Activated naive CD8-positive, alpha-beta T cell (primary cell): ENCODE measurements at regions not wholly inside any gene's neighbourhood (a gene's known extent, or its start where the extent isn't known, plus 50 kb on each side); places are given as distances from the start of the nearest gene placed in this dataset.

Experiments used
- H3K27ac Mint-ChIP-seq: one replicate; pipeline ENCODE4 v1.8.0; 2021; ENCODE audit warnings: mixed read lengths
- H3K27me3 Mint-ChIP-seq: one replicate; pipeline ENCODE4 v1.8.0; 2021; ENCODE audit warnings: mixed read lengths
- H3K36me3 Mint-ChIP-seq: one replicate; pipeline ENCODE4 v1.8.0; 2021; ENCODE audit warnings: mixed read lengths
- H3K4me1 Mint-ChIP-seq: one replicate; pipeline ENCODE4 v1.8.0; 2021; ENCODE audit warnings: low read depth, mixed read lengths
- H3K4me3 Mint-ChIP-seq: one replicate; pipeline ENCODE4 v1.8.0; 2021; ENCODE audit warnings: mild to moderate bottlenecking, mixed read lengths
- H3K9me3 Mint-ChIP-seq: one replicate; pipeline ENCODE4 v1.8.0; 2021; ENCODE audit warnings: low read depth, mixed read lengths

DNA sequence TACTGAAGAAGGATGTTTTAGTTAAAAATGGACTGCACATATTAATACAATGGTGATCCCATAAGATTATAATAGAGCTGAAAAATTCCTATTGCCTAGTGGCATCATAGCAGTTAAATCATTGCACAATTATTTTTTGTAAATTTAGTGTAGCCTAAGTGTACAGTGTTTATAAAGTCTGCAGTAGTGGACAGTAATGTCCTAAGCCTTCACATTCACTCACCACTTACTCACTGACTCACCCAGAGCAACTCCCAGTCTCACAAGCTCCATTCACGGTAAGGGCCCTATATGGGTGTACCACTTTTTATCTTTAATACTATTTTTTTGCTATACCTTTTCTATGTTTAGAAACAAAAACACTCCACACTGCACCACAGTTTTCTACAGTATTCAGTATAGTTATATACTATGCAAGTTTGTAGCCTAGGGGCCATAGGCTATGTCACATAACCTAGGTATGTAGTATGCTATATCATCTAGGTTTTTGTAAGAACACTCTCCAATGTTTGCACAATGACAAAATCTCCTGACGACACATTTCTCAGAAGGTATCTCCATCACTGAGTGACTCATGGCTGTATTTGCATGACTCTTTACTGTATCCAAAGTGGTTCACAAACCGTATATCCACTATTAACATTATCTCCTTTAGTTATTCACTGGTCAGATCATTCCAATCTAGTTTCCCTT, 536.0 kb downstream of the KLF12 start:
- Mint-ChIP-seq H3K4me1 (peaks cover 12% of the 10 kb centered on the region), H3K27me3 (no peaks in the 10 kb centered on the region), H3K36me3 (no peaks in the 10 kb centered on the region), H3K9me3 (no peaks in the 10 kb centered on the region), H3K27ac (no peak overlapping the region), H3K4me3 (no peak overlapping the region)

DNA sequence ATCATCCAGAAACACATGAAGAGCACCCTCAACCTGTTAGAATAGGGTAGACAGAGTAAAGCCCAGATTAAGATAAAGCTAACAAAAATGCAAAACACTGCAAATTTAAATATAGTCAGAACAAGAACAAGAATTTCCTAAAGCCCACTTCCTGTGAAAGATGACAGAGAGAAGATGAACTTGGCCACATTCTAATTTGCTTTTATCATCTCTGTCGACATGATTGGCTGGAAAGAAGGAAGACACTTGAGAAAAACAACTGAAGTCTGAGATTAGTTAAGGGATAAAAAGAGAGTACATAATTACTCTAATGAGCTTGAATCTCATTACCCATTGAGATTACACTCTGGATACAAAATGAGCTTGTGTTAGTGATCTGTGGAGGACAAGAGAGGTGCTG, 537.6 kb downstream of the KLF5 start:
- no peaks in the 10 kb centered on the region for H3K36me3 Mint-ChIP-seq

DNA sequence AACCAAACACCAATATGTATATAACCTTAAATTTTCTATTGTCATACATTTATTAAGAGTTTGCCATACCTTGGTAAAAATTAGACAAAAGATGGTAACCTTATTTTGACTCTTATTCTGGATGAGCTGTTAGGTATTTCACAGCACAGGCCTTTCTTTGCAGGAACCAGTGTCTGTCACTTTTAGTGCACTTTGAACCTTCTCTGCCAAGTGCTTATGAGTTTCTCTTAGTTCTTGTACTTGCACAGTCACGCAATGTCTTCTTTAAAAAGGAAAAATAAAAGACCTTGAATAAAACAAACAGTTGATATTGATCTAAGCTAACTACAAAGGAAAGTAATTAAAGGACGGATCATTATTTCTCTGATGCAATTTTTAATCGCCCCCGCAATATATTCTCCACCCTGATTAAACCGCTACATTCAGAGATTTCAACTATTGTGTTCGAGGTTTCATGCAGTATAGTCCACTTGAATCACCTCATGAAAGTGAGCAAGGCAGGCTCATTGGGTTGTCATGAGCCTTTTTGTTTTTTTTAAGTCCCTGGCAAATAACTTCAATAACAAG, 534.5 kb downstream of the KLF5 start:
- Mint-ChIP-seq H3K4me1 (peaks cover 12% of the 10 kb centered on the region), H3K9me3 (no peaks in the 10 kb centered on the region), H3K4me3 (no peak overlapping the region), H3K27ac (no peak overlapping the region), H3K36me3 (no peaks in the 10 kb centered on the region), H3K27me3 (no peaks in the 10 kb centered on the region)

More for the DNA sequence above, 537.6 kb downstream of the KLF5 start:
- Mint-ChIP-seq H3K27me3 (no peaks in the 10 kb centered on the region), H3K4me3 (no peak overlapping the region), H3K27ac (peak overlapping the region; percentile 47), H3K4me1 (peaks cover 12% of the 10 kb centered on the region), H3K9me3 (no peaks in the 10 kb centered on the region)

DNA sequence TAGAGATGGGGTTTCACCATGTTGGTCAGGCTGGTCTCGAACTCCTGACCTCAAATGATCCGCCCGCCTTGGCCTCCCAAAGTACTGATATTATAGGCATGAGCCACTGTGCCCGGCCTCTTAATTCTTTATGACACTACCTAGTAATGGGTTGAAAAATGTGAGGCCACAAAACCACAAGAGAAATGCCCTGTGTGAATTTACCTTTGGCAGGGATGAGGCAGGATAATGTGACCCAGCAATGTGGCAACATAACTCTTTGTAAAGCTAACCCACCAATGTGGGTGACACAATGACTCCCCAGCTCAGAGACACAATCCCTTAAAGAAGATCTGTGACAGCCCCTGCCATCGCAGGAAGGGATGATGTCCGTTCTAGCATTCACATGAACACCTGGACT, 533.1 kb downstream of the KLF5 start:
- Mint-ChIP-seq H3K36me3 (no peaks in the 10 kb centered on the region), H3K4me1 (peaks cover 9% of the 10 kb centered on the region), H3K27me3 (no peaks in the 10 kb centered on the region), H3K27ac (no peak overlapping the region), H3K9me3 (no peaks in the 10 kb centered on the region), H3K4me3 (no peak overlapping the region)

DNA sequence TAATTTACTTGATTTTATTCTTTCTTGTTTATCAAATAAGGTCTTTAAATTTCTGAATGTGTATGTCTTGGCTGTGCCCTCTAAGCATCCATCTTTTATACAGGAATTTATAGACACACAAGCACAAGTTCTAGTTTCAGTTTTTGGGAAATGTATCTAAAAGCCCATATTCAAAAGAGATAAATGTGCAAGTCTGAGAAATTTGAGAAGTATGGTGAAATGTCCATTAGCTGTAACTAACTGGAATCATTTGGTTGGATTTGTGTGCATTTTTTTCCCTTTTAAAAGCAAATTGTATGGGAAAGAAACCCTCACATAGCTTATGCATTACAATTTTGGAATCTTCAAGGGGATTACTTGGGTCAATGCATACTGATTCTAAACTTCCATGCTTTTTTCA, 532.0 kb downstream of the KLF5 start:
- H3K4me1 Mint-ChIP-seq = peaks cover 1% of the 10 kb centered on the region
- no peaks in the 10 kb centered on the region for H3K36me3 Mint-ChIP-seq
- H3K27me3 Mint-ChIP-seq = no peaks in the 10 kb centered on the region
- H3K4me3 Mint-ChIP-seq = no peak overlapping the region
- H3K27ac Mint-ChIP-seq = no peak overlapping the region
- H3K9me3 Mint-ChIP-seq = peaks cover 4% of the 10 kb centered on the region

DNA sequence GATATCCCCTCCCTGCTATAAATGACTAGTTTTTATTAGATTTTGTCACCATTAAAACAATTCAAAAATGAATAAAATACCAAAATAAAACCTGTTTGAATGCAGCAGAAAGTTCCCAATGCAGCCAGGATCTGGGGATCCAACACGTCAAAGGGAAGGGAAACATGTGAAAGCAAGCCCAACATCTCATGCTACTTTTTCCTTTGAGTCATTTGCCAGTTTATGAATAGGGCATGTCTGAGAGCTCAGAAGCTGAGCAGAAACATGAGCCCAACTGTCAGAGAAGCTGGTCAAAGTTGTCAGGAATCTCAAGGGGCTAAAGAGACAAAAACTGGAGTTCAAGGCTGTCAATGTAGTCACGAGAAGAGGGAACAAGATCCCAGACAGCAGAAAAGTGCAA, 526.4 kb downstream of the KLF5 start:
- Mint-ChIP-seq H3K4me1 (no peaks in the 10 kb centered on the region), H3K36me3 (peaks cover 2% of the 10 kb centered on the region), H3K9me3 (peaks cover 7% of the 10 kb centered on the region), H3K27ac (no peak overlapping the region), H3K27me3 (no peaks in the 10 kb centered on the region), H3K4me3 (no peak overlapping the region)

DNA sequence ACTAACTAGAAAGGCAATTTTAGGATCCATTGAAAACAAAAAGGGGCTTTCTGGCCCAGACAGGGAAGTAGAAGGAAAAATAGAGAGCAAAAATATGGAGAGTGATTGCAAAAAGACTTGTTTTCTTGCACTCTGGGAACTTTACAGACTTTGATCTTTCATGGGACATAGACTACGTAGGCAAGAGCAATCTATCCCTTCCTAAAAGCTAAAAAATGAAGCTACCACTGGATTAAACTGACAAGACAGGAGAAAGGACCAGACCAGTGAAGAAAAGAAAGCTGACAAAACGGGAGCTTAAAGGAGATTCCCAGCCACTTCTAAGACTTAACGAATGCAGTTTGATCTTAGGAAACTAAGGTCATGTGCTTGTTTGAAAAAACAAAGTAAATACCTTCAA, 524.5 kb downstream of the KLF5 start:
- peaks cover 2% of the 10 kb centered on the region for H3K36me3 Mint-ChIP-seq

DNA sequence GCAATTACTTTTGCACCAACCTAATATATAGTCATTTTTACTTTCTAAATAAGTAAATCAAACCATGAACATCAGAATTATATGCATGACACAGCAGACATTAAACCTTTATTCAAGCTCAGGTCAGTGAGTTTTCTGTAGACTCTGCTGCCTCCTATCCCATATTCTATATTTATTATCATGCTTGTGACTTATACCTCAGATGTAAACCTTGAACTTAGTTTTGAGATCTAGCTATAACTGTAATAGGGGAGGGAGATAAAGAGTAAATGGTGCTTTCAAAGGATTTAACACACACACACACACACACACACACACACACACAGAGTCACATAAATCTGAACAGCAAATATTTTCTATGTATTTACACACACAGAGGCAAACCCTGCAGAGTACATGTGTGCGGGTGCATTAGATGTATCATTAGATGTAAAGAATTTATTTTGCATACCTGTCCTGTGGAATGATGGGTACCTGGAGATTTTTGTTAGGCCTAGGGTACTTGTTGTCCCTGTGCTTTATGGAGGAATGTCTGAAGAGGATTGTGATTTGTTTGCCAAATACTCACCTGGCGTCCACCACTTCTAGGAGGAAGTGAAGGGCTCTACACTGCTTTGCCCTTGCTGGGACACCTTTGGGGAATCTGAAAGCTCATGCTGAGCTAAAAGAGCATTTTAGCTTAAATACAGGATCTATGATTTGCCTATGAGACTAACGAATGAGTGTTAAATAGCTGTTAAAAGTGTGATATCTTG, 521.9 kb downstream of the KLF5 start:
- Mint-ChIP-seq H3K27ac (no peak overlapping the region), H3K27me3 (no peaks in the 10 kb centered on the region), H3K4me3 (no peak overlapping the region), H3K4me1 (no peaks in the 10 kb centered on the region), H3K9me3 (peaks cover 3% of the 10 kb centered on the region), H3K36me3 (peaks cover 2% of the 10 kb centered on the region)

More for the DNA sequence above, 524.5 kb downstream of the KLF5 start:
- no peak overlapping the region for H3K27ac Mint-ChIP-seq
- no peaks in the 10 kb centered on the region for H3K4me1 Mint-ChIP-seq
- peaks cover 7% of the 10 kb centered on the region for H3K9me3 Mint-ChIP-seq
- no peak overlapping the region for H3K4me3 Mint-ChIP-seq
- H3K27me3 Mint-ChIP-seq = no peaks in the 10 kb centered on the region

DNA sequence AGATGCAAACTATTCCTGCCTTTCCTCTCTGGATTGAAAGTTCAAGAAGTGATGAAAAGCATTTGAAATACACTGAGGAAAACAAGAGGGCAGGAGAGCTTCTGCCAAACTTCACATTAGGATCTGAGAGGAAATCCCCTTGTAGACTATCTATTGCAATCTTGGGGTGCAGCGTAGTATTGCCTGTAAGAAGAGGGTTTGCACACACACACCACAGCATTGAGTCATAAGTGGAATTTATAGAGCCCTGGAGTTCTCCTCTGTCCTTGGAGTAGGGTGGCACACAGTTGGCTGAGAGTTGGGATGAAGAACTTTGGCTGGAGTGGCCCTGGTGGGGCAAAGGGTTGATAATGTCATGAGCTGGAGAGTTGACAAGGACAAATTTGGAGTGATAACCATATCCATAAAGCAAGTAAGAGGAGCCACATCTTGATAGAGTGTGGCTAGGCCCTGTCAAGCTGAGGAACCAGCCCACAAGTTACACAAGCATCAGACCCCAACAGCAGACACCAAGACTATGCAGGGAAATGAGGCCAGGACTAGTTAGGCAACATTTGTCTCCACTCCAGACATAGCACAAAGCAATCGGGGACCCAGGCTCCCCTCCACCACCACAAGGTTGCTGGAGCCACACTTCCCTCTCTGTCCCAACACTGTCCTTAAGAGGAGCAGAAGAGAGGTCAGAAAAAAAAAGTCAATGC, 520.9 kb downstream of the KLF5 start:
- H3K36me3 Mint-ChIP-seq = peaks cover under 1% of the 10 kb centered on the region
- no peaks in the 10 kb centered on the region for H3K27me3 Mint-ChIP-seq
- no peak overlapping the region for H3K4me3 Mint-ChIP-seq
- peaks cover under 1% of the 10 kb centered on the region for H3K9me3 Mint-ChIP-seq
- H3K27ac Mint-ChIP-seq = no peak overlapping the region
- no peaks in the 10 kb centered on the region for H3K4me1 Mint-ChIP-seq

DNA sequence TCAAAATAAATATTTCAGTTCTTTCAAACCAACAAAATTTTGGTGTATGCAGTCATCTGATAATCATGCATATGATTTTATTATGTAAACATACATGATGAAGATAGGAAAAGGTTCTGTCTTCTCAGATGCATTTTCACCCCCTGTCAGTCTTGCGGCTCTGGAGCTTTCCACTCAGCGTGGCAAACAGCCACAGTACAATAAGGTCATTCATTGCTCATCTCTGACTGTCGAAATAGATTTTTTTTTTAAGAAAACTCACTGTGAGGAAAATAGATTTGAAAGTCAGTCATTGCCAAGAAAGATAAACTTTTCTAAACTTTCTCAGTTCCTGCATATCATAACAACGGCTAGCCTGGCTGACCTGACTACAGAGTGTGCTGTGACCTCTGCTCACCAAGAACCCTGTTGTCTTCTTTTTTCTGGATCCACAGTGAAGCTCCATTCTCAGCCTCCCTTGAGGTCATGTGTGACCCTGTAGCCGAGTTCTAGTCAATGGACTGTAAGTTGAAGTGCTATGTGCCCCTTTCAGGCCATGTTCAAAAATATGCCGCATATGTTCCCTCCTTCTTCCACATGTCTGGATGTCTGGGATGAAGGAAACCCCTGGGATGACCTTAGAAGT, 519.6 kb downstream of the KLF5 start:
- Mint-ChIP-seq H3K27ac (no peak overlapping the region), H3K4me1 (no peaks in the 10 kb centered on the region), H3K36me3 (no peaks in the 10 kb centered on the region), H3K27me3 (no peaks in the 10 kb centered on the region), H3K9me3 (no peaks in the 10 kb centered on the region), H3K4me3 (no peak overlapping the region)

DNA sequence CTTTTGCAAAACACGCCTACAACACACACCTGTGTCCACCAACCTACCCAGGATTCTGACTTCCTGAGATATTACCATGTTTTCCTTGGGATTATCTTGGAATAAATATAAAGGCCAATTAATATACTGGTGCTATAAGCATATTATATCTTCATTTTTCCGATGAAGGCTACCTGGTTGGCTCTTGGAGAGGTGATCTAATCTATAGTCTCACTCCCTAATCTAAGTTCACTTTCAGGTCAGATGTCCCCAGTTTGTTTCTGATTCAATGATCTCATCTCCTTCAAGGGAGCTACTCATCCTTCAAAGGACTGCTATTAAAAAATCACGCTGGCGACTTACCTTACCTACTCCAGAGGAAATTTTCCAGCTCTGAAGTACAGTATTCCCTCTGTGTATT, 517.5 kb downstream of the KLF5 start:
- Mint-ChIP-seq H3K36me3 (no peaks in the 10 kb centered on the region), H3K4me3 (no peak overlapping the region), H3K9me3 (no peaks in the 10 kb centered on the region), H3K27ac (no peak overlapping the region), H3K4me1 (no peaks in the 10 kb centered on the region), H3K27me3 (no peaks in the 10 kb centered on the region)

DNA sequence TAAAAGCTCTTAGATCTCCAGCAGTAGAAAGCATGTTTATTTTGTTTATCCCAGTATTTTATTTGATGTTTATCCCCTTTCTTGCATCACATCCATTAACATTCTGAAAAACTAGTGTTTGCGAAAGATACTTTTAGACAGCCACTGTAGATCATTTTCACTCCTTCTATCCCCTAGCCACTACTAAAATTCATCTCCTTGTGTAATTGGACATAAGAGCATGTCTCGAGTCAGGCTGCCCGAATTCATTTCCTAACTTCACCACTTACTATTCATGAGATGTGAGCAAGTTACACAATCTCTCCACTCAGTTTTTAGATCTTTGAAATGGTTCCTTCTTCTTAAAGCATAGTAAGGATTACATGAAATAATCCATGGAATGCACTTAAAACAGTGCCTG, 514.0 kb downstream of the KLF5 start:
- H3K36me3 Mint-ChIP-seq = no peaks in the 10 kb centered on the region
- no peak overlapping the region for H3K27ac Mint-ChIP-seq
- no peaks in the 10 kb centered on the region for H3K27me3 Mint-ChIP-seq
- no peak overlapping the region for H3K4me3 Mint-ChIP-seq
- no peaks in the 10 kb centered on the region for H3K9me3 Mint-ChIP-seq
- no peaks in the 10 kb centered on the region for H3K4me1 Mint-ChIP-seq

DNA sequence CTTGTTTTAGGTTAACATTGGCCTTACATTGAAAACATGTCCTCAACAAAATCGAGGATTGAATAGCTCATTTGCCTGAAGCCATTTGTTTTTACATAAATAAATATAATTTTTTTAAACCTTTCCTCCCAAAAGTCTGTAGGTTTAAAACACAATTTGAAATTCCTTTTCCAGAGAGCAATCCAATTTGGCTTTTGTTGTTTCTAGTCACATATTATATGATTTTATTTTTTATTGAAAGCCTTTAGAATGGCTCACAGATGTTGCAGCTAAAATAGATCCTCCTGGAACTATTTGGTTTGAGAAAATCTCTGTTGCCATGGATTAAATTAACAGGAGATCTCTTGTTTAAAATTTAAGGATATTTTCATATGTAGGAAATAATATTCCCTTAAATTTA, 512.6 kb downstream of the KLF5 start:
- no peaks in the 10 kb centered on the region for H3K36me3 Mint-ChIP-seq
- no peaks in the 10 kb centered on the region for H3K27me3 Mint-ChIP-seq
- H3K4me3 Mint-ChIP-seq = no peak overlapping the region
- no peaks in the 10 kb centered on the region for H3K4me1 Mint-ChIP-seq
- no peaks in the 10 kb centered on the region for H3K9me3 Mint-ChIP-seq
- no peak overlapping the region for H3K27ac Mint-ChIP-seq

DNA sequence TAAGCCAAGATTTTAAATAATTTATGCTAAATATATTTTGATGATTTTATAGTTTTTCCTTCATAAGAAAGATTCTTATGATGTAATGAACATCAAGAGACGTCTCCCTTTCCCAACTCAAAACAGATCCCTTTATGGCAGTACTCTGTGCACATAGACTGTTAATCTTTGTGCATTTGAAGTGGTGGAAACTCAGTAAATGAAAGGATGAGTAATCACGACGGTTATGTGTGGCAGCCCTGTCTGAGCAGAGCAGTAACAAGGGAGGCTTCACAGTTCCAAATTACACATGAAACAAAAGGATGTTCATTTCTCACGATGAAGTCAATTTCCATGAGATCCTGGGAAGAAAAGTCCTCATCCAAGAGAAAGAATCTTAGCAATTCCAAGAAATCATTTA, 498.1 kb downstream of the KLF5 start:
- H3K4me1 Mint-ChIP-seq = no peaks in the 10 kb centered on the region
- H3K9me3 Mint-ChIP-seq = peaks cover 5% of the 10 kb centered on the region

DNA sequence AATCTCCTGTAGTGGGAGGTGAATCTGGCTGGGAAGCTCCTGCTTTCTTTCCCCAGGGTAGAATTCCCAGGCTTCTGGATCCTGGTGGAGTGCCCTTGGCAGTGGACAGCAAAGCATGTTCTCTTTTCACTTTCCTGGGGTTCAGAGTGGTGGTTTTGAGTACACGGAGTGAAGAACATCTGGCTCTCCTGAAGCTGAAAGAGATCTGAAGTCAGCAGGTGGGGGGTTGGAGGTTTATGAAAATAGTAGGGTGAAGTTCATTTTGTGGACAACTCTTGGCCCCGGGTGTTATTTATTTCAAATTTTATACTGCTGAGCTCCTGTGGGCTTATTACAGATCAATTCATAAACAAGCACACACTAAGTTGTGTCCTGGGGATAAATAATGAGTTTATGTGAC, 497.3 kb downstream of the KLF5 start:
- Mint-ChIP-seq H3K4me1 (no peaks in the 10 kb centered on the region), H3K9me3 (peaks cover 5% of the 10 kb centered on the region), H3K27ac (no peak overlapping the region), H3K36me3 (peaks cover 2% of the 10 kb centered on the region), H3K27me3 (no peaks in the 10 kb centered on the region), H3K4me3 (no peak overlapping the region)

More for the DNA sequence above, 498.1 kb downstream of the KLF5 start:
- Mint-ChIP-seq H3K36me3 (peaks cover 2% of the 10 kb centered on the region), H3K27ac (no peak overlapping the region), H3K27me3 (no peaks in the 10 kb centered on the region), H3K4me3 (no peak overlapping the region)
